Activated CD4-positive, alpha-beta memory T cell treated with anti-CD3 and anti-CD28 coated beads, Interleukin-2, amount 10 ng/mL, durations not matched to agents 7 days and 5 days (primary cell): ENCODE measurements at regions not wholly inside any gene's neighbourhood (a gene's known extent, or its start where the extent isn't known, plus 50 kb on each side); places are given as distances from the start of the nearest gene placed in this dataset.
A peak's percentile ranks its signal among the peaks of the same experiment; 100 is the strongest.
"Not testable (repeated sequence)": the region's sequence is repeated elsewhere in the genome, so short reads cannot be mapped to it uniquely, and the experiment has no call there.

ENCODE experiments used
- CTCF ChIA-PET: fragments of 350-600 bp; sonication (Branson Sonifier 250); formaldehyde crosslinking; loops from one replicate; lab custom pipeline; 2021; ENCODE audit warnings: antibody characterized with exemption, inconsistent platforms; lab: Charles Lee
- POLR2A ChIA-PET: fragments of 350-600 bp; sonication (Branson Sonifier 250); formaldehyde crosslinking; loops from one replicate; lab custom pipeline; 2021; ENCODE audit warnings: antibody characterized with exemption; lab: Charles Lee
- DNase-seq: peaks from one replicate; pipeline ENCODE4 v3.0.0-alpha.2; 2020
- H3K27ac Mint-ChIP-seq: one replicate; pipeline ENCODE4 v1.8.0; 2021; ENCODE audit warnings: mild to moderate bottlenecking, mixed read lengths
- H3K27me3 Mint-ChIP-seq: one replicate; pipeline ENCODE4 v1.8.0; 2021; ENCODE audit warnings: mixed read lengths
- H3K36me3 Mint-ChIP-seq: one replicate; pipeline ENCODE4 v1.8.0; 2021; ENCODE audit warnings: low read depth, mixed read lengths
- H3K4me1 Mint-ChIP-seq: one replicate; pipeline ENCODE4 v1.8.0; 2021; ENCODE audit warnings: mixed read lengths
- H3K4me3 Mint-ChIP-seq: one replicate; pipeline ENCODE4 v1.8.0; 2021; ENCODE audit warnings: mild to moderate bottlenecking, mixed read lengths
- H3K9me3 Mint-ChIP-seq: one replicate; pipeline ENCODE4 v1.8.0; 2021; ENCODE audit warnings: mixed read lengths

- no peaks in the 10 kb centered on the region for H3K4me1 Mint-ChIP-seq
- H3K4me3 Mint-ChIP-seq, result no peak overlapping the region
- ChIA-PET CTCF (no interaction called here), POLR2A (no interaction called here)
- peaks cover 38% of the 10 kb centered on the region for H3K36me3 Mint-ChIP-seq
- no peak overlapping the region for H3K27ac Mint-ChIP-seq
- H3K9me3 Mint-ChIP-seq, result peaks cover 46% of the 10 kb centered on the region
- H3K27me3 Mint-ChIP-seq, result no peaks in the 10 kb centered on the region
- DNase-seq, result no peak
Observed at GRCh38 chrY:26638063-26638462, 1016.1 kb downstream of the CDY1 start.

GRCh38 chrY:26645856-26646255 lies 1023.9 kb downstream of the CDY1 start:
- POLR2A ChIA-PET, CTCF ChIA-PET, H3K4me1 Mint-ChIP-seq, H3K27ac Mint-ChIP-seq, H3K27me3 Mint-ChIP-seq, DNase-seq, H3K4me3 Mint-ChIP-seq: not testable (repeated sequence)
- Mint-ChIP-seq H3K9me3 (peaks cover 27% of the 10 kb centered on the region), H3K36me3 (peaks cover 13% of the 10 kb centered on the region)

DNA sequence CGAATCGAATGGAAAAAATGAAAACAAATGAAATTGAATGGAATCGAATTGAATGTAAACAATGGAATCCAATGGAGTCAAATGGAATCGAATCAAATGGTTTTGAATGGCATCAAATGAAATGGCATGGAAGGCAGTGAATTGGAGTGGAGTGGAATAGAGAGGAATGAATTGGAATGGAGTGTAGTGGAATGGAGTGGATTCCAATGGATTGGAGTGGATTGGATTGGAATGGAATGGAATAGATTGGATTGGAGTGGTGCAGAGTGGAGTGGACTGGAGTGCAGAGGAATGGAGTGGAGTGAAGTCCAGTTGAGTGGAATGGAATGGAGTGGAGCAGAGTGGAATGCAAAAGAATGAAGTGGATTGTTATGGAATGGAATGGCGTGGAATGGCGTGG lies 1026.3 kb downstream of the CDY1 start:
- H3K36me3 Mint-ChIP-seq, POLR2A ChIA-PET: not testable (repeated sequence)

GRCh38 chrY:26664245-26664644 lies 1042.3 kb downstream of the CDY1 start:
- peaks cover 11% of the 10 kb centered on the region for H3K36me3 Mint-ChIP-seq
- H3K4me1 Mint-ChIP-seq, POLR2A ChIA-PET, H3K27me3 Mint-ChIP-seq, H3K27ac Mint-ChIP-seq, DNase-seq, CTCF ChIA-PET, H3K4me3 Mint-ChIP-seq: not testable (repeated sequence)
- H3K9me3 Mint-ChIP-seq, result peaks cover 45% of the 10 kb centered on the region

More for the DNA sequence above, 1026.3 kb downstream of the CDY1 start:
- H3K9me3 Mint-ChIP-seq, result peaks cover 18% of the 10 kb centered on the region
- DNase-seq, H3K27me3 Mint-ChIP-seq, H3K27ac Mint-ChIP-seq, H3K4me3 Mint-ChIP-seq, CTCF ChIA-PET, H3K4me1 Mint-ChIP-seq: not testable (repeated sequence)

- Mint-ChIP-seq H3K36me3 (peaks cover 29% of the 10 kb centered on the region), H3K9me3 (peaks cover 52% of the 10 kb centered on the region)
- H3K4me1 Mint-ChIP-seq, H3K27me3 Mint-ChIP-seq, H3K27ac Mint-ChIP-seq, H3K4me3 Mint-ChIP-seq, POLR2A ChIA-PET, CTCF ChIA-PET: not testable (repeated sequence)
- DNase-seq, result peak; percentile 16
Observed at GRCh38 chrY:26666691-26667090, 1044.8 kb downstream of the CDY1 start.

- POLR2A ChIA-PET, result not testable (repeated sequence)
- peaks cover 23% of the 10 kb centered on the region for H3K36me3 Mint-ChIP-seq
Observed at GRCh38 chrY:26669243-26669642, 1047.3 kb downstream of the CDY1 start.

GRCh38 chrY:26670360-26670871 lies 1048.5 kb downstream of the CDY1 start:
- peaks cover 29% of the 10 kb centered on the region for H3K9me3 Mint-ChIP-seq
- H3K36me3 Mint-ChIP-seq, result peaks cover 21% of the 10 kb centered on the region
- H3K4me1 Mint-ChIP-seq, H3K4me3 Mint-ChIP-seq, H3K27me3 Mint-ChIP-seq, H3K27ac Mint-ChIP-seq, POLR2A ChIA-PET, CTCF ChIA-PET: not testable (repeated sequence)
- peak; percentile 29 for DNase-seq

More at GRCh38 chrY:26669243-26669642, 1047.3 kb downstream of the CDY1 start:
- peaks cover 37% of the 10 kb centered on the region for H3K9me3 Mint-ChIP-seq
- H3K27me3 Mint-ChIP-seq, CTCF ChIA-PET, H3K4me3 Mint-ChIP-seq, H3K27ac Mint-ChIP-seq, H3K4me1 Mint-ChIP-seq, DNase-seq: not testable (repeated sequence)

GRCh38 chrY:26670881-26671879 lies 1049.3 kb downstream of the CDY1 start:
- H3K27me3 Mint-ChIP-seq, CTCF ChIA-PET, POLR2A ChIA-PET, H3K4me3 Mint-ChIP-seq, H3K4me1 Mint-ChIP-seq, H3K27ac Mint-ChIP-seq: not testable (repeated sequence)
- peak; percentile 46 for DNase-seq
- H3K36me3 Mint-ChIP-seq, result peaks cover 21% of the 10 kb centered on the region
- H3K9me3 Mint-ChIP-seq, result peaks cover 29% of the 10 kb centered on the region
